ENCODE measurements at regions not wholly inside any gene's neighbourhood (a gene's known extent, or its start where the extent isn't known, plus 50 kb on each side); places are given as distances from the start of the nearest gene placed in this dataset.

DNA sequence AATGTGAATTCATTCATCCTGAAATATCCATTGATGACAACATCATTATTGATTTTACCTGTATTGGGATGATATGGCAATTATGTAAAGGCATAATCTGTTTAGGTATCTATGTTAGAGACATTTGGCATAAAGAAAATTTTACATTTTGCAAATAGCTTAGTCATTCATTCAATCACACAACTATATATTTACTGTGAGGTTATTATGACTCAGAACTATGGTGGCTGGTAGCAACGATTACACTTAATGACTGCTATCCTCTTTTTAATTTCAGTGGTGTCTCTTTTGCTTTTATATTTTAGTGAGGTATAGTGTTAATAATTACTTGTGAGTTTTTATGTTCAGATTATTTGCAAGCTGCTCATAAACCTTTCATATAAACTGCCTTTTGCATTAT lies 955.9 kb downstream of the SLITRK6 start:
- no peak for TF ChIP-seq POLR2A (IDR thresholded peaks at IDR 0.05; ENCODE audit: low read length)
- TF ChIP-seq GATA1 (IDR thresholded peaks at IDR 0.05; ENCODE audit: low read depth, low read length): no peak

Measured in erythroblast (primary cell).